OCI-LY3 (cell line): ENCODE measurements at regions not wholly inside any gene's neighbourhood (a gene's known extent, or its start where the extent isn't known, plus 50 kb on each side); places are given as distances from the start of the nearest gene placed in this dataset.

ENCODE experiments used
- EZH2phosphoT487 ChIP-seq: fragments of 200-600 bp; shearing (Covaris generic); IDR thresholded peaks from 2 replicates; pipeline ENCODE4 v1.6.1; 2018; ENCODE audit warnings: antibody characterized with exemption, mixed run types, low read depth
- TF ChIP-seq, protein P1 (sequence below): fragments of 200-600, 300-600 bp; sonication (generic); IDR thresholded peaks from 2 replicates; pipeline ENCODE4 v1.5.1; 2014; ENCODE audit warnings: antibody characterized with exemption, low read length, low read depth

DNA sequence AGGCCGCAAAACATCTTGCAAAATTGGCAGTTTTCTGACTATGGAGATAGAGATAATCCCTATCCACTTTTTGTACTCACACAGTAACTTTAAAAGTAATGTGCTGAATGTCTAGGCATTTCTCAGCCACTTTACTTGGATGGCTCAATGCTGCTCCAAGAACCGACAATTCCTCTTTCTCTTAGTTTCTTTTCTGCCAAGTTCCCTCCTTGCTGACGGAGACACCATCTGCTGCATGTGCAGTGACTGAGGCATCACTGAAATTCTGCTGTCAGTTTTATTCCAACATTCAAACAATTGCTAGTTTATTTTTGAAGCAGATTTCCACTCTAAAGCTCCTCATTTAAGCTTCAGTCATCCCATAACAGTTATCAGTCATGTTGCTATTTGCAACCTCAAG, 116.0 kb upstream of the RBMS3 start:
- TF ChIP-seq, protein P1, sequence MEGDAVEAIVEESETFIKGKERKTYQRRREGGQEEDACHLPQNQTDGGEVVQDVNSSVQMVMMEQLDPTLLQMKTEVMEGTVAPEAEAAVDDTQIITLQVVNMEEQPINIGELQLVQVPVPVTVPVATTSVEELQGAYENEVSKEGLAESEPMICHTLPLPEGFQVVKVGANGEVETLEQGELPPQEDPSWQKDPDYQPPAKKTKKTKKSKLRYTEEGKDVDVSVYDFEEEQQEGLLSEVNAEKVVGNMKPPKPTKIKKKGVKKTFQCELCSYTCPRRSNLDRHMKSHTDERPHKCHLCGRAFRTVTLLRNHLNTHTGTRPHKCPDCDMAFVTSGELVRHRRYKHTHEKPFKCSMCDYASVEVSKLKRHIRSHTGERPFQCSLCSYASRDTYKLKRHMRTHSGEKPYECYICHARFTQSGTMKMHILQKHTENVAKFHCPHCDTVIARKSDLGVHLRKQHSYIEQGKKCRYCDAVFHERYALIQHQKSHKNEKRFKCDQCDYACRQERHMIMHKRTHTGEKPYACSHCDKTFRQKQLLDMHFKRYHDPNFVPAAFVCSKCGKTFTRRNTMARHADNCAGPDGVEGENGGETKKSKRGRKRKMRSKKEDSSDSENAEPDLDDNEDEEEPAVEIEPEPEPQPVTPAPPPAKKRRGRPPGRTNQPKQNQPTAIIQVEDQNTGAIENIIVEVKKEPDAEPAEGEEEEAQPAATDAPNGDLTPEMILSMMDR: no peak
- TF ChIP-seq EZH2phosphoT487: no peak
